GM23338 (cell line): ENCODE measurements at regions not wholly inside any gene's neighbourhood (a gene's known extent, or its start where the extent isn't known, plus 50 kb on each side); places are given as distances from the start of the nearest gene placed in this dataset.

Experiments
- ATAC-seq: fragments of 200-7000 bp; cut with Tn5 transposase; 3 replicates; pipeline ENCODE4 v1.9.1; 2020
- DNase-seq: peaks from one replicate; pipeline ENCODE4 v3.0.0-alpha.2; 2015; ENCODE audit warnings: low spot score
- H2AFZ ChIP-seq: fragments of 200-600 bp; sonication (generic); 2 replicates; pipeline ENCODE4 v1.8.0; 2016; ENCODE audit warnings: antibody characterized with exemption, mild to moderate bottlenecking, moderate library complexity
- H3F3A ChIP-seq: fragments of 200-600 bp; sonication (generic); replicated peaks from 2 replicates; pipeline ENCODE4 v1.8.0; 2017; ENCODE audit warnings: antibody characterized with exemption, mixed run types, low read depth
- H3K27ac ChIP-seq: fragments of 200-600 bp; sonication (generic); 2 replicates; pipeline ENCODE4 v1.6.1; 2016; ENCODE audit warnings: low read depth
- H3K27me3 ChIP-seq: fragments of 200-600 bp; sonication (generic); 2 replicates; pipeline ENCODE4 v1.8.0; 2016; ENCODE audit warnings: mild to moderate bottlenecking, mixed run types, moderate library complexity; ENCODE audit not compliant: insufficient read depth
- H3K36me3 ChIP-seq: fragments of 200-600 bp; sonication (generic); 2 replicates; pipeline ENCODE4 v1.8.0; 2016; ENCODE audit warnings: mild to moderate bottlenecking; ENCODE audit not compliant: insufficient read depth
- H3K4me1 ChIP-seq: fragments of 200-600 bp; sonication (generic); 2 replicates; pipeline ENCODE4 v1.8.0; 2016; ENCODE audit warnings: mild to moderate bottlenecking, moderate library complexity; ENCODE audit not compliant: insufficient read depth
- H3K4me2 ChIP-seq: fragments of 200-600 bp; sonication (generic); 2 replicates; pipeline ENCODE4 v1.7.1; 2017; ENCODE audit warnings: mixed run types
- H3K4me3 ChIP-seq: fragments of 200-600 bp; sonication (generic); 2 replicates; pipeline ENCODE4 v1.6.1; 2016; ENCODE audit warnings: mixed run types
- H3K79me2 ChIP-seq: fragments of 200-600 bp; sonication (generic); replicated peaks from 2 replicates; pipeline ENCODE4 v1.8.0; 2017; ENCODE audit warnings: mild to moderate bottlenecking; ENCODE audit not compliant: insufficient read depth
- H3K9me2 ChIP-seq: fragments of 200-600 bp; sonication (generic); 2 replicates; pipeline ENCODE4 v1.8.0; 2017; ENCODE audit not compliant: insufficient read depth
- H4K20me1 ChIP-seq: fragments of 200-600 bp; sonication (generic); replicated peaks from 2 replicates; pipeline ENCODE4 v1.8.0; 2017; ENCODE audit warnings: mild to moderate bottlenecking; ENCODE audit not compliant: insufficient read depth
- H3K27ac Mint-ChIP-seq: 2 replicates; pipeline ENCODE4 v1.8.0; 2020; ENCODE audit warnings: inconsistent platforms, mild to moderate bottlenecking, moderate library complexity, mixed read lengths
- H3K27me3 Mint-ChIP-seq: 3 replicates; pipeline ENCODE4 v1.8.0; 2022; ENCODE audit warnings: low read depth, mild to moderate bottlenecking, moderate library complexity, mixed read lengths, inconsistent platforms; ENCODE audit not compliant: insufficient read depth, poor library complexity
- H3K36me3 Mint-ChIP-seq: 3 replicates; pipeline ENCODE4 v1.8.0; 2021; ENCODE audit warnings: low read depth, mild to moderate bottlenecking, inconsistent platforms, moderate library complexity, mixed read lengths
- H3K4me1 Mint-ChIP-seq: 3 replicates; pipeline ENCODE4 v1.8.0; 2020; ENCODE audit warnings: mild to moderate bottlenecking, inconsistent platforms, mixed read lengths
- H3K4me3 Mint-ChIP-seq: 3 replicates; pipeline ENCODE4 v1.8.0; 2021; ENCODE audit warnings: moderate library complexity, mild to moderate bottlenecking, inconsistent platforms, mixed read lengths
- H3K9me3 Mint-ChIP-seq: 3 replicates; pipeline ENCODE4 v1.8.0; 2020; ENCODE audit warnings: moderate library complexity, mild to moderate bottlenecking, inconsistent platforms, mixed read lengths
- EZH2 ChIP-seq: fragments of 200-600 bp; sonication (generic); IDR thresholded peaks from one replicate; pipeline ENCODE4 v1.8.0; 2017; ENCODE audit warnings: antibody characterized with exemption, mild to moderate bottlenecking, low read depth; ENCODE audit not compliant: unreplicated experiment
- EZH2phosphoT487 ChIP-seq: fragments of 200-600 bp; sonication (generic); IDR thresholded peaks from one replicate; pipeline ENCODE4 v1.8.1; 2018; ENCODE audit warnings: antibody characterized with exemption; ENCODE audit not compliant: unreplicated experiment
- JUNB ChIP-seq: IDR thresholded peaks from one replicate; pipeline ENCODE4 v1.6.1; 2016; ENCODE audit warnings: antibody characterized with exemption; ENCODE audit not compliant: unreplicated experiment
- NANOG ChIP-seq: IDR thresholded peaks from 2 replicates; pipeline ENCODE4 v1.6.1; 2016; ENCODE audit warnings: antibody characterized with exemption, borderline replicate concordance
- POLR2AphosphoS5 ChIP-seq: IDR thresholded peaks from 2 replicates; pipeline ENCODE4 v1.6.1; 2016; ENCODE audit warnings: antibody characterized with exemption, low read depth
- REST ChIP-seq: IDR thresholded peaks from one replicate; pipeline ENCODE4 v1.6.1; 2018; ENCODE audit warnings: antibody characterized with exemption; ENCODE audit not compliant: unreplicated experiment
- STAT1 ChIP-seq: IDR thresholded peaks from one replicate; pipeline ENCODE4 v1.6.1; 2016; ENCODE audit warnings: antibody characterized with exemption; ENCODE audit not compliant: unreplicated experiment
- ZNF331 ChIP-seq: fragments of 250-450 bp; sonication (Bioruptor Pico); IDR thresholded peaks from 2 replicates; pipeline ENCODE4 v1.5.0; 2020; ENCODE audit warnings: low read depth, mild to moderate bottlenecking, moderate library complexity
- TF ChIP-seq, protein P1 (sequence below): IDR thresholded peaks from 2 replicates; pipeline ENCODE4 v1.6.1; 2016; ENCODE audit warnings: antibody characterized with exemption

- no peak for ATAC-seq
- Mint-ChIP-seq H3K4me3 (no peak overlapping the region), H3K4me1 (peaks cover 6% of the 10 kb centered on the region), H3K9me3 (no peaks in the 10 kb centered on the region; the same call in 2 of the 3 replicates), H3K36me3 (no peaks in the 10 kb centered on the region), H3K27me3 (no peaks in the 10 kb centered on the region), H3K27ac (no peak overlapping the region)
- Histone ChIP-seq H4K20me1 (no peaks in the 10 kb centered on the region), H3K4me2 (no peak overlapping the region), H3K36me3 (no peaks in the 10 kb centered on the region), H3K9me2 (no peaks in the 10 kb centered on the region), H3K4me3 (no peak overlapping the region), H3K27me3 (no peaks in the 10 kb centered on the region), H3K4me1 (no peaks in the 10 kb centered on the region), H3K79me2 (no peaks in the 10 kb centered on the region), H2AFZ (no peak overlapping the region), H3F3A (no peaks in the 10 kb centered on the region), H3K27ac (no peak overlapping the region)
- DNase-seq, result no peak
- TF ChIP-seq REST, result no peak
- no peak for TF ChIP-seq JUNB
- no peak for TF ChIP-seq EZH2
These were observed 546.7 kb downstream of the SNAPC1 start for GRCh38 chr14:62308891-62309290.

- Histone ChIP-seq H3K4me2 (no peak overlapping the region), H3F3A (no peaks in the 10 kb centered on the region), H3K27ac (no peak overlapping the region), H4K20me1 (no peaks in the 10 kb centered on the region), H3K4me1 (no peaks in the 10 kb centered on the region), H2AFZ (no peak overlapping the region), H3K27me3 (no peaks in the 10 kb centered on the region), H3K9me2 (no peaks in the 10 kb centered on the region), H3K4me3 (no peak overlapping the region), H3K79me2 (no peaks in the 10 kb centered on the region), H3K36me3 (no peaks in the 10 kb centered on the region)
- H3K27ac Mint-ChIP-seq, result no peak overlapping the region
- no peaks in the 10 kb centered on the region for H3K36me3 Mint-ChIP-seq
- no peaks in the 10 kb centered on the region for H3K27me3 Mint-ChIP-seq
- H3K9me3 Mint-ChIP-seq, result no peaks in the 10 kb centered on the region
- TF ChIP-seq EZH2, result no peak
- TF ChIP-seq NANOG, result no peak
- no peak for TF ChIP-seq ZNF331
- no peak for TF ChIP-seq POLR2AphosphoS5
- no peak for TF ChIP-seq EZH2phosphoT487
- no peak for TF ChIP-seq REST
- no peak for TF ChIP-seq STAT1
- TF ChIP-seq, protein P1, sequence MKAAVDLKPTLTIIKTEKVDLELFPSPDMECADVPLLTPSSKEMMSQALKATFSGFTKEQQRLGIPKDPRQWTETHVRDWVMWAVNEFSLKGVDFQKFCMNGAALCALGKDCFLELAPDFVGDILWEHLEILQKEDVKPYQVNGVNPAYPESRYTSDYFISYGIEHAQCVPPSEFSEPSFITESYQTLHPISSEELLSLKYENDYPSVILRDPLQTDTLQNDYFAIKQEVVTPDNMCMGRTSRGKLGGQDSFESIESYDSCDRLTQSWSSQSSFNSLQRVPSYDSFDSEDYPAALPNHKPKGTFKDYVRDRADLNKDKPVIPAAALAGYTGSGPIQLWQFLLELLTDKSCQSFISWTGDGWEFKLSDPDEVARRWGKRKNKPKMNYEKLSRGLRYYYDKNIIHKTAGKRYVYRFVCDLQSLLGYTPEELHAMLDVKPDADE, result no peak
- ATAC-seq (no peak), DNase-seq (no peak)
- peaks cover 2% of the 10 kb centered on the region for H3K4me1 Mint-ChIP-seq
- H3K4me3 Mint-ChIP-seq, result no peak overlapping the region
These were observed 551.0 kb downstream of the SNAPC1 start for GRCh38 chr14:62313212-62313611.
